Activated CD4-positive, alpha-beta T cell treated with anti-CD3 and anti-CD28 coated beads for 36 hours (primary cell): ENCODE measurements at regions not wholly inside any gene's neighbourhood (a gene's known extent, or its start where the extent isn't known, plus 50 kb on each side); places are given as distances from the start of the nearest gene placed in this dataset.

Experiments used
- ATAC-seq: fragments of 200-7000 bp; cut with Tn5 transposase; one replicate; pipeline ENCODE4 v1.10.0; 2021; ENCODE audit warnings: mild to moderate bottlenecking, moderate library complexity
- CTCF ChIA-PET: fragments of 350-600 bp; sonication (Branson Sonifier 250); formaldehyde crosslinking; loops from one replicate; lab custom pipeline; 2021; ENCODE audit warnings: antibody characterized with exemption; lab: Charles Lee
- POLR2A ChIA-PET: fragments of 350-600 bp; sonication (Branson Sonifier 250); formaldehyde crosslinking; loops from one replicate; lab custom pipeline; 2021; ENCODE audit warnings: antibody characterized with exemption, inconsistent platforms; lab: Charles Lee
- DNase-seq: peaks from one replicate; pipeline ENCODE4 v3.0.0-alpha.2; 2020
- H3K27ac Mint-ChIP-seq: one replicate; pipeline ENCODE4 v1.8.0; 2021; ENCODE audit warnings: mixed read lengths
- H3K27me3 Mint-ChIP-seq: one replicate; pipeline ENCODE4 v1.8.0; 2021; ENCODE audit warnings: mixed read lengths
- H3K36me3 Mint-ChIP-seq: one replicate; pipeline ENCODE4 v1.8.0; 2021; ENCODE audit warnings: low read depth, mixed read lengths
- H3K4me1 Mint-ChIP-seq: one replicate; pipeline ENCODE4 v1.8.0; 2021; ENCODE audit warnings: mixed read lengths
- H3K4me3 Mint-ChIP-seq: one replicate; pipeline ENCODE4 v1.8.0; 2021; ENCODE audit warnings: mild to moderate bottlenecking, moderate library complexity, mixed read lengths
- H3K9me3 Mint-ChIP-seq: one replicate; pipeline ENCODE4 v1.8.0; 2021; ENCODE audit warnings: low read depth, mixed read lengths
- intact Hi-C, 2 experiments: fragments of 100-400 bp; cut with DNase I in 1 of 2; cut with micrococcal nuclease in 1 of 2; formaldehyde crosslinking; loops; one replicate each; pipeline versions ENCODE4 v1.14.2 to v1.15.1; 2022 to 2024; cut with DNase I, micrococcal nuclease

GRCh38 chr9:108339251-108339650, 516.5 kb downstream of the ACTL7B start:
- no peaks in the 10 kb centered on the region for H3K4me1 Mint-ChIP-seq
- CTCF ChIA-PET: no interaction called here
- ATAC-seq (no peak), DNase-seq (no peak)
- intact Hi-C loops: no loop called here
- POLR2A ChIA-PET: no interaction called here
- H3K27ac Mint-ChIP-seq: no peak overlapping the region
- H3K36me3 Mint-ChIP-seq: no peaks in the 10 kb centered on the region
- H3K4me3 Mint-ChIP-seq: no peak overlapping the region
- H3K9me3 Mint-ChIP-seq: no peaks in the 10 kb centered on the region
- no peaks in the 10 kb centered on the region for H3K27me3 Mint-ChIP-seq

- no peak for ATAC-seq
- Mint-ChIP-seq H3K4me3 (no peak overlapping the region), H3K36me3 (no peaks in the 10 kb centered on the region), H3K4me1 (no peaks in the 10 kb centered on the region), H3K27me3 (no peaks in the 10 kb centered on the region), H3K27ac (no peak overlapping the region), H3K9me3 (no peaks in the 10 kb centered on the region)
- DNase-seq: no peak
- intact Hi-C loops: no loop called here
- ChIA-PET POLR2A (no interaction called here), CTCF (no interaction called here)
Measured at GRCh38 chr9:108336575-108336974, 519.2 kb downstream of the ACTL7B start.

GRCh38 chr9:108333530-108333983, 522.2 kb downstream of the ACTL7B start:
- DNase-seq (no peak), ATAC-seq (no peak)
- ChIA-PET POLR2A (no interaction called here), CTCF (no interaction called here)
- peaks cover 8% of the 10 kb centered on the region for H3K9me3 Mint-ChIP-seq
- no peaks in the 10 kb centered on the region for H3K27me3 Mint-ChIP-seq
- intact Hi-C loops: no loop called here
- H3K36me3 Mint-ChIP-seq: no peaks in the 10 kb centered on the region
- no peaks in the 10 kb centered on the region for H3K4me1 Mint-ChIP-seq
- no peak overlapping the region for H3K27ac Mint-ChIP-seq
- no peak overlapping the region for H3K4me3 Mint-ChIP-seq

- DNase-seq: no peak
- intact Hi-C loops: no loop called here
- no peaks in the 10 kb centered on the region for H3K27me3 Mint-ChIP-seq
- H3K36me3 Mint-ChIP-seq: no peaks in the 10 kb centered on the region
- no peak overlapping the region for H3K27ac Mint-ChIP-seq
- no peaks in the 10 kb centered on the region for H3K4me1 Mint-ChIP-seq
- CTCF ChIA-PET: no interaction called here
- no peak overlapping the region for H3K4me3 Mint-ChIP-seq
- H3K9me3 Mint-ChIP-seq: peaks cover 24% of the 10 kb centered on the region
- POLR2A ChIA-PET: no interaction called here
- no peak for ATAC-seq
Measured at GRCh38 chr9:108331596-108331995, 524.2 kb downstream of the ACTL7B start.

- intact Hi-C loops: no loop called here
- Mint-ChIP-seq H3K27me3 (peaks cover 3% of the 10 kb centered on the region), H3K4me1 (no peaks in the 10 kb centered on the region), H3K4me3 (no peak overlapping the region), H3K27ac (no peak overlapping the region), H3K9me3 (peaks cover 28% of the 10 kb centered on the region), H3K36me3 (no peaks in the 10 kb centered on the region)
- no peak for DNase-seq
- POLR2A ChIA-PET: no interaction called here
- no peak for ATAC-seq
- CTCF ChIA-PET: no interaction called here
Measured at GRCh38 chr9:108325406-108325805, 530.4 kb downstream of the ACTL7B start.

- Mint-ChIP-seq H3K4me1 (no peaks in the 10 kb centered on the region), H3K9me3 (peaks cover 23% of the 10 kb centered on the region), H3K27me3 (peaks cover 3% of the 10 kb centered on the region), H3K36me3 (no peaks in the 10 kb centered on the region), H3K4me3 (no peak overlapping the region), H3K27ac (no peak overlapping the region)
- ATAC-seq (no peak), DNase-seq (no peak)
- ChIA-PET POLR2A (no interaction called here), CTCF (interaction anchor here (1.1 kb wide), 1 partner anchor 12 kb away, joined by 3 read pairs; no protein-coding TSS in a partner anchor)
- intact Hi-C loops: no loop called here
Measured at GRCh38 chr9:108323615-108324014, 532.2 kb downstream of the ACTL7B start.

GRCh38 chr9:108322326-108323098, 533.3 kb downstream of the ACTL7B start:
- ChIA-PET POLR2A (no interaction called here), CTCF (no interaction called here)
- Mint-ChIP-seq H3K9me3 (peaks cover 13% of the 10 kb centered on the region), H3K36me3 (no peaks in the 10 kb centered on the region), H3K27me3 (peaks cover 3% of the 10 kb centered on the region), H3K4me3 (no peak overlapping the region), H3K27ac (no peak overlapping the region), H3K4me1 (no peaks in the 10 kb centered on the region)
- ATAC-seq: no peak
- intact Hi-C loops: no loop called here
- DNase-seq: no peak

GRCh38 chr9:108316630-108317029, 539.2 kb downstream of the ACTL7B start:
- Mint-ChIP-seq H3K27me3 (no peaks in the 10 kb centered on the region), H3K4me3 (no peak overlapping the region), H3K9me3 (peaks cover 4% of the 10 kb centered on the region), H3K36me3 (no peaks in the 10 kb centered on the region), H3K4me1 (no peaks in the 10 kb centered on the region), H3K27ac (no peak overlapping the region)
- ATAC-seq (no peak), DNase-seq (no peak)
- ChIA-PET POLR2A (no interaction called here), CTCF (no interaction called here)
- intact Hi-C loops: no loop called here

GRCh38 chr9:108316066-108316465, 539.7 kb downstream of the ACTL7B start:
- CTCF ChIA-PET: interaction anchor here (0.6 kb wide), 1 partner anchor 534 kb away, joined by 3 read pairs; no protein-coding TSS in a partner anchor
- ATAC-seq: no peak
- POLR2A ChIA-PET: no interaction called here
- H3K27me3 Mint-ChIP-seq: no peaks in the 10 kb centered on the region
- no peak overlapping the region for H3K27ac Mint-ChIP-seq
- no peaks in the 10 kb centered on the region for H3K36me3 Mint-ChIP-seq
- peaks cover 4% of the 10 kb centered on the region for H3K9me3 Mint-ChIP-seq
- H3K4me1 Mint-ChIP-seq: no peaks in the 10 kb centered on the region
- H3K4me3 Mint-ChIP-seq: no peak overlapping the region
- intact Hi-C loops: no loop called here
- DNase-seq: no peak

- ATAC-seq: no peak
- no peak overlapping the region for H3K4me3 Mint-ChIP-seq
Measured at GRCh38 chr9:108311745-108312144, 544.0 kb downstream of the ACTL7B start.

GRCh38 chr9:108310202-108310601, 545.6 kb downstream of the ACTL7B start:
- no peaks in the 10 kb centered on the region for H3K36me3 Mint-ChIP-seq
- intact Hi-C loops: no loop called here
- no peaks in the 10 kb centered on the region for H3K4me1 Mint-ChIP-seq
- H3K27ac Mint-ChIP-seq: no peak overlapping the region
- H3K9me3 Mint-ChIP-seq: peaks cover 7% of the 10 kb centered on the region
- ATAC-seq: no peak
- ChIA-PET CTCF (interaction anchor here (0.5 kb wide), 1 partner anchor 397 kb away, joined by 3 read pairs; no protein-coding TSS in a partner anchor), POLR2A (no interaction called here)
- H3K4me3 Mint-ChIP-seq: no peak overlapping the region
- DNase-seq: no peak
- no peaks in the 10 kb centered on the region for H3K27me3 Mint-ChIP-seq

More at GRCh38 chr9:108311745-108312144, 544.0 kb downstream of the ACTL7B start:
- Mint-ChIP-seq H3K27ac (no peak overlapping the region), H3K36me3 (no peaks in the 10 kb centered on the region), H3K9me3 (peaks cover 10% of the 10 kb centered on the region), H3K27me3 (no peaks in the 10 kb centered on the region), H3K4me1 (no peaks in the 10 kb centered on the region)
- POLR2A ChIA-PET: no interaction called here
- CTCF ChIA-PET: interaction anchor here (0.7 to 0.8 kb wide), 2 partner anchors 12 to 873 kb away, joined by 3 read pairs; no protein-coding TSS in a partner anchor
- DNase-seq: no peak
- intact Hi-C loops: no loop called here
